H9 (cell line): ENCODE measurements at regions not wholly inside any gene's neighbourhood (a gene's known extent, or its start where the extent isn't known, plus 50 kb on each side); places are given as distances from the start of the nearest gene placed in this dataset.

Experiments used
- DNase-seq: peaks from one replicate; pipeline ENCODE4 v3.0.0-alpha.2; 2017
- H2AFZ ChIP-seq: one replicate; pipeline ENCODE4 v1.6.1; 2013; ENCODE audit warnings: mild to moderate bottlenecking, low read length, control low read depth, moderate library complexity
- H2AK5ac ChIP-seq: 2 replicates; pipeline ENCODE4 v1.6.1; 2013; ENCODE audit warnings: low read length, control low read depth, mixed read lengths; ENCODE audit not compliant: insufficient read length
- H2BK120ac ChIP-seq: one replicate; pipeline ENCODE4 v1.6.1; 2013; ENCODE audit warnings: low read depth, mild to moderate bottlenecking, low read length, control low read depth, inconsistent platforms; ENCODE audit not compliant: poor library complexity, severe bottlenecking
- H2BK12ac ChIP-seq: 2 replicates; pipeline ENCODE4 v1.6.1; 2013; ENCODE audit warnings: low read length, control low read depth, mixed read lengths, low read depth; ENCODE audit not compliant: insufficient read length
- H2BK15ac ChIP-seq: 2 replicates; pipeline ENCODE4 v1.6.1; 2013; ENCODE audit warnings: low read depth, low read length, control low read depth
- H2BK20ac ChIP-seq: one replicate; pipeline ENCODE4 v1.6.1; 2013; ENCODE audit warnings: low read depth, mild to moderate bottlenecking, low read length, control low read depth, inconsistent platforms; ENCODE audit not compliant: poor library complexity, severe bottlenecking
- H2BK5ac ChIP-seq: 2 replicates; pipeline ENCODE4 v1.6.1; 2013; ENCODE audit warnings: low read length, control low read depth, mixed read lengths; ENCODE audit not compliant: insufficient read length
- H3K14ac ChIP-seq: 2 replicates; pipeline ENCODE4 v1.6.1; 2013; ENCODE audit warnings: low read length, control low read depth; ENCODE audit not compliant: insufficient read depth
- H3K18ac ChIP-seq: 2 replicates; pipeline ENCODE4 v1.6.1; 2013; ENCODE audit warnings: low read depth, mild to moderate bottlenecking, mixed read lengths, low read length, control low read depth; ENCODE audit not compliant: insufficient read length
- H3K23ac ChIP-seq: 2 replicates; pipeline ENCODE4 v1.6.1; 2013; ENCODE audit warnings: low read length, control low read depth, mixed read lengths, low read depth; ENCODE audit not compliant: insufficient read length
- H3K23me2 ChIP-seq: 2 replicates; pipeline ENCODE4 v1.6.1; 2013; ENCODE audit warnings: low read depth, mild to moderate bottlenecking, mixed read lengths, low read length, control low read depth; ENCODE audit not compliant: insufficient read length, poor library complexity, severe bottlenecking
- H3K27ac ChIP-seq: 2 replicates; pipeline ENCODE4 v1.5.1; 2013; ENCODE audit warnings: low read length, control low read depth, mixed read lengths, low read depth; ENCODE audit not compliant: insufficient read length
- H3K27me3 ChIP-seq: 2 replicates; pipeline ENCODE4 v1.6.1; 2013; ENCODE audit warnings: low read length, control low read depth, inconsistent platforms; ENCODE audit not compliant: insufficient read depth
- H3K4ac ChIP-seq: 2 replicates; pipeline ENCODE4 v1.6.1; 2013; ENCODE audit warnings: low read depth, mild to moderate bottlenecking, control low read depth, inconsistent platforms, low read length, moderate library complexity
- H3K4me1 ChIP-seq: 2 replicates; pipeline ENCODE4 v1.6.1; 2013; ENCODE audit warnings: low read length, control low read depth, inconsistent platforms; ENCODE audit not compliant: insufficient read depth
- H3K4me2 ChIP-seq: 2 replicates; pipeline ENCODE4 v1.6.1; 2013; ENCODE audit warnings: low read length, control low read depth, mixed read lengths; ENCODE audit not compliant: insufficient read length, insufficient read depth
- H3K56ac ChIP-seq: 2 replicates; pipeline ENCODE4 v1.6.1; 2013; ENCODE audit warnings: low read depth, mild to moderate bottlenecking, mixed read lengths, low read length, control low read depth; ENCODE audit not compliant: insufficient read length
- H3K79me1 ChIP-seq: 2 replicates; pipeline ENCODE4 v1.6.1; 2013; ENCODE audit warnings: low read depth, mild to moderate bottlenecking, moderate library complexity, low read length, control low read depth, inconsistent platforms; ENCODE audit not compliant: insufficient read depth, poor library complexity, severe bottlenecking
- H3K79me2 ChIP-seq: 2 replicates; pipeline ENCODE4 v1.6.1; 2013; ENCODE audit warnings: low read length, control low read depth, inconsistent platforms; ENCODE audit not compliant: insufficient read depth
- H3K9ac ChIP-seq: 2 replicates; pipeline ENCODE4 v1.6.1; 2013; ENCODE audit warnings: low read length, control low read depth, mixed read lengths; ENCODE audit not compliant: insufficient read length; ENCODE audit errors: extremely low read depth
- H3K9me3 ChIP-seq: one replicate; pipeline ENCODE4 v1.6.1; 2013; ENCODE audit warnings: low read depth, low read length, inconsistent platforms; ENCODE audit not compliant: control insufficient read depth
- H3T11ph ChIP-seq: one replicate; pipeline ENCODE4 v1.6.1; 2013; ENCODE audit warnings: mild to moderate bottlenecking, low read length, control low read depth, inconsistent platforms
- H4K20me1 ChIP-seq: one replicate; pipeline ENCODE4 v1.6.1; 2013; ENCODE audit not compliant: control insufficient read depth, insufficient read length, insufficient read depth
- H4K5ac ChIP-seq: 2 replicates; pipeline ENCODE4 v1.6.1; 2013; ENCODE audit warnings: low read depth, mild to moderate bottlenecking, mixed read lengths, low read length, control low read depth; ENCODE audit not compliant: insufficient read length
- H4K8ac ChIP-seq: replicated peaks from 2 replicates; pipeline ENCODE4 v1.6.1; 2013; ENCODE audit warnings: low read length, control low read depth, mixed read lengths, low read depth; ENCODE audit not compliant: insufficient read length
- H4K91ac ChIP-seq: 2 replicates; pipeline ENCODE4 v1.6.1; 2013; ENCODE audit warnings: low read depth, mild to moderate bottlenecking, moderate library complexity, mixed read lengths, low read length, control low read depth; ENCODE audit not compliant: insufficient read length
- H3K27ac Mint-ChIP-seq, 3 experiments: 2 replicates in 2 of 3; 3 replicates in 1 of 3; pipeline ENCODE4 v1.8.0; 2020 to 2021; ENCODE audit warnings: mixed read lengths in 3 of 3, mild to moderate bottlenecking in 1 of 3, moderate library complexity in 1 of 3
- H3K27me3 Mint-ChIP-seq: 2 replicates; pipeline ENCODE4 v1.8.0; 2021; ENCODE audit warnings: low read depth, mild to moderate bottlenecking, moderate library complexity, mixed read lengths
- H3K36me3 Mint-ChIP-seq, 3 experiments: 2 replicates in 2 of 3; 3 replicates in 1 of 3; pipeline ENCODE4 v1.8.0; 2020 to 2021; ENCODE audit warnings: low read depth in 3 of 3, mixed read lengths in 3 of 3; ENCODE audit not compliant: insufficient read depth in 1 of 3
- H3K4me1 Mint-ChIP-seq, 2 experiments: 2 replicates each; pipeline ENCODE4 v1.8.0; 2020; ENCODE audit warnings: mixed read lengths in 2 of 2
- H3K4me3 Mint-ChIP-seq, 2 experiments: 2 replicates in 1 of 2; 3 replicates in 1 of 2; pipeline ENCODE4 v1.8.0; 2020 to 2021; ENCODE audit warnings: mild to moderate bottlenecking in 2 of 2, mixed read lengths in 2 of 2, moderate library complexity in 1 of 2
- H3K9me3 Mint-ChIP-seq, 2 experiments: 2 replicates in 1 of 2; 3 replicates in 1 of 2; pipeline ENCODE4 v1.8.0; 2020; ENCODE audit warnings: mild to moderate bottlenecking in 2 of 2, mixed read lengths in 2 of 2, moderate library complexity in 1 of 2
- CTCF ChIP-seq: fragments of 200-600 bp; sonication (generic); conservative IDR thresholded peaks from 3 replicates; pipeline ENCODE4 v1.8.0; 2021; ENCODE audit warnings: antibody characterized with exemption, mild to moderate bottlenecking

- no peak overlapping the region for H4K5ac ChIP-seq
- Mint-ChIP-seq H3K4me1 (no peaks in the 10 kb centered on the region), H3K27ac (no peak overlapping the region), H3K27me3 (no peaks in the 10 kb centered on the region), H3K4me3 (no peak overlapping the region), H3K9me3 (no peaks in the 10 kb centered on the region), H3K36me3 (no peaks in the 10 kb centered on the region)
- no peak overlapping the region for H4K91ac ChIP-seq
- H3K27me3 ChIP-seq = no peaks in the 10 kb centered on the region
- no peak overlapping the region for H3K4me2 ChIP-seq
- no peak for TF ChIP-seq CTCF
- no peak overlapping the region for H3T11ph ChIP-seq
- no peak overlapping the region for H3K9ac ChIP-seq
- H2BK5ac ChIP-seq = no peak overlapping the region
- no peak for DNase-seq
- no peak overlapping the region for H3K56ac ChIP-seq
- no peak overlapping the region for H2BK120ac ChIP-seq
- H2BK20ac ChIP-seq = no peak overlapping the region
- no peaks in the 10 kb centered on the region for H3K79me1 ChIP-seq
- H3K4me1 ChIP-seq = no peaks in the 10 kb centered on the region
- no peaks in the 10 kb centered on the region for H3K23me2 ChIP-seq
- H3K79me2 ChIP-seq = no peaks in the 10 kb centered on the region
- no peak overlapping the region for H2AK5ac ChIP-seq
- no peak overlapping the region for H2BK12ac ChIP-seq
- H4K20me1 ChIP-seq = no peaks in the 10 kb centered on the region
- H2BK15ac ChIP-seq = no peak overlapping the region
- H3K27ac ChIP-seq = no peak overlapping the region
- no peak overlapping the region for H3K23ac ChIP-seq
- H3K18ac ChIP-seq = no peak overlapping the region
- H3K9me3 ChIP-seq = no peaks in the 10 kb centered on the region
- no peak overlapping the region for H3K4ac ChIP-seq
- H2AFZ ChIP-seq = no peak overlapping the region
- no peak overlapping the region for H4K8ac ChIP-seq
- no peak overlapping the region for H3K14ac ChIP-seq
Observed at GRCh38 chr17:70017941-70018340, 57.1 kb upstream of the KCNJ16 start.
